Hippocampal formation (tissue), 2 donors: ENCODE measurements at regions not wholly inside any gene's neighbourhood (a gene's known extent, or its start where the extent isn't known, plus 50 kb on each side); places are given as distances from the start of the nearest gene placed in this dataset.
"Not testable (repeated sequence)": the region's sequence is repeated elsewhere in the genome, so short reads cannot be mapped to it uniquely, and the experiment has no call there.

Source experiments
- DNase-seq, 2 donors: peaks; one replicate each; lab custom pipeline; 2025; lab: John Stamatoyannopoulos, UW

DNA sequence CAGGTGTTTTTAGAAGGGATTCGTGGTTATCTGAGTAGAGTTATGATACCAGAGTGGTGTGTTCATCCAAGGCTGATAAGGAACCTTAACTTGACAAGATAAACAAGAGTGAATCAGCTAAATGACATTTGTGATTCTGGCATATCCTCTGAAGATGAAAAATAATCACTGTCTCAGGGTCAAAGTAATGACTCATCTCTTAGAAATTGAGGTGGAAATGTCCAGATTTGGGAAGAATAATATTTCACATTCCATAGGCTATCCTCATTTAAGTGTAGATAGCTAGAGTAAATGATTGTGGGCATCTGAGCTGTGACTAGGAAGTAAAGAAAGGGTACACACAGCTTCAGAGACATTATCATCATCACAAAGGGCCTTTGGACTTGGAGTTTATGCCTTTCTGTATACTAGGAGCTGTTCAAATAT is 255.7 kb downstream of the GJA1 start:
- no peak for DNase-seq

DNA sequence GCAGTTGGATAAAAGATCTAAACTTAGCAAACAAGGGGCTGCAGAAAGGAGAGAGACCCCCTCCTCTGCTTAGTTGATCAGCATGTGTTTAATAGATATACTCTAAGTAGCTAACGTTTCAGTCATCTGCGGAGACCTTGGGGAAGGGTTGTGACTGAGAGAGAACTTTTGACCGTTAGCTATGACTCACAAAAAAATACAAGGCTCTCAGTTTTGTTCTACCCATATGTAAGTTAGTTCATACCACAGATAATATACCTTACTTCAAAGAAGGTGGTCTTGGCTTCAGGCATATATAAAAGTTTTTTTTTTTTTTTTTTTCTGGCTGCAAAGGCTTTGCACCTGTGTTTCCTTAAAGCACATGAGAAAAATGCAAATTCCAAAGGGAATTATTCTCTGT is 258.9 kb downstream of the GJA1 start:
- DNase-seq: no peak

GRCh38 chr6:121694801-121695251 is 259.4 kb downstream of the GJA1 start:
- DNase-seq: no peak

- DNase-seq: no peak
These were observed 259.9 kb downstream of the GJA1 start for GRCh38 chr6:121695329-121695728.

DNA sequence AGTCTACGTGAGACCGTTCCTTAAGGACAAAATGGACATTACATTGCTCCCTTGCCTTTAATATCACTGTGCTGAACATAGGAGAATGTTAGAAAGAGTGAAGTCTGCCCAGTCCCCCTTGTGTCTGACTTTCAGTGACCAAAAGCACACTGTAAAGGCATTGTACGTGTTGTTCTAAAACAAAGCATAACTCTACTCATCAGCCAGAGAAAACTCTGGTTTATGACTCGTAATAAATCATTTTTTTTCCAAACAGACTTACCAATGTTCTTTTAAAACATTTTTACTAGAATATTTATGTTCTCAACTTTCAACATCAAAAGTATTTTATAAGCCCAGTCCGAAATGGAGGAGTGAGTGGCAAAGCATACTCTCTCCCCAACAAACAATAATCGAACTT is 262.5 kb downstream of the GJA1 start:
- no peak for DNase-seq

DNA sequence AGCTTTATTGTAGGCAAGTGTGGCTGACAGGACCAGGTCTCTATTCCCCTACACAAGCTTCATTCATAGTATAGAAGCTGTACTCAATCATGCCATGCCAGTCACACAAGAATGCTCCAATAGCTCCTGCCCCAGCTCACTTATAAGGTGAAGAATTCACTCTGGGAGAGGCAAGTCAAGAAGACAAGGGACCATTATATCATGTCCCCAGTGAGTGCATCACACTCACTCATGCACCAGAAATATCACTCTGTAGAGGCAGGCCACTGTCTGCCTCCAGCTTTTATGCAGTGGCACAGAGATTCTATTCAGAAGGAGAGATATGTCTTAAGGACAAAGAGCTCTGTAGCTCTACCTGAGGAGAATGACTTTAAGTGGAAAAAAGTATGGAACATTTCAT is 263.2 kb downstream of the GJA1 start:
- DNase-seq: no peak

- not testable (repeated sequence) for DNase-seq
These were observed 267.7 kb downstream of the GJA1 start for GRCh38 chr6:121703129-121703528.

DNA sequence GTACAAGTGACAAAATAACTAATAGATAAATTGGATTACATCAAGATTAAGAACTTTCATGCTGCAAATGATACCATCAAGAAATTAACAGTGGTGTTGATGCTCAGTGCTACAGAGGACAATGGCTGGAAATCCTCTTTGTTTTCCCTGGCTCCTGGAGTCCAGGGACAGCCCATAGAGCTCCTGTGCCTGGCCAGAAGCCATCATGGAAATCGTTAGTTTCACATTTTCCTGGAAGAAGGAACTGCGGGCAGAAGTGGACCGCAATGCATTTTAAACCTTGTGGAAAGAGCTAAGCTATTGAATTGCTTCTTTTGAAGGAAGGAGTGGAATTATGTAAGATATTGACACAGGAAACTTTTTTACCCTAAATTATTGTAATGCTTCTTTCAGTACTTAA is 276.0 kb downstream of the GJA1 start:
- no peak for DNase-seq

- no peak for DNase-seq
These were observed 282.2 kb downstream of the GJA1 start for GRCh38 chr6:121717686-121718085.

DNA sequence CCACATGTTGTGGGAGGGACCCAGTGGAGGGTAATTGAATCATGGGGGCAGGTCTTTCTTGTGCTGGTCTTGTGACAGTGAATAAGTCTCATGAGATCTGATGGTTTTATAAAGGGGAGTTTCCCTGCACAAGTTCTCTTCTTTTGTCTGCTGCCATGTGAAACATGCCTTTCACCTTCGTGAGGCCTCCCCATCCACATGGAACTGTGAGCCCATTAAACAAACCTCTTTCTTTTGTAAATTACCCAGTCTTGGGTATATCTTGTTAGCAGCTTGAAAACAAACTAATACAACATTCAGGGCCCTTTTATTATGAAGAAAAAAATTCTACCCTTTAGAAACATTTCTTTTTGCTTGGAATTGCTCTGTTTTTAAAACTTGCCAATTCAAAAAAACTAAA is 285.4 kb downstream of the GJA1 start:
- DNase-seq: not testable (repeated sequence)

DNA sequence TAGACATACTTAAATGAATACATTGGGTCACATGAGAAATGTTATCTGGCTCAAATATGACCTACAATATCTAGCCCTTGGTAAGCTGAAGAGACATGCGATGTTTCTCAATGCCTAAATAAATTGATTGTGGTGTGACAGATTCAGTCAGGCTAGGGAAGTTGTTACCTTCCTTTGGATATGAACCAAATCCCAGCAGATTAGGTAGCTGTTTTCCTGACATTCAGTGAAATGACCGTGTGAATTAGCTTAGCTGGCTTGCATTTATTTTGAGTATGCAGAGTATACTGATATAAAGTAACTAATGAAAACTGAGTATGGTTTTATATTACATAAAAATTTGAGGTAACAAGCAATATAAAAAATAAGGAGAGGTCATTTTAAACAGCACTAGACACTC is 288.2 kb downstream of the GJA1 start:
- no peak for DNase-seq

DNA sequence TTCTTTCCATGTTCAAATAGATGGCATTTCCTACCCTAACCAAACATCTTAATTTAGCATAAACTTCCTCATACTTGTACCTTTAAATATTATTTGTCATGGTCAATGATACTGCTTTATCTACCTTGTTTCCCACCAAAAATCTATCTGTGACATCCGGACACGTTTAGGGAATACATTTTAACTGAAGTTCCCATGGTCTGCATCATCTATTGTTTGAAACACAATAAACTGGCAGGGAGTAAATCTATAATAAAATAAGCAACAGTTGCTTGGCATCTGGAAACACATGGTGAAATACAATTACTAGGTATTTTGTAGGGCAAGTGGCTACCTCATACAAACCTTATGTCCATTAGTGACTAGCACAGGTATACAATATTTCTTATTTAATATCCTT is 289.1 kb downstream of the GJA1 start:
- no peak for DNase-seq

GRCh38 chr6:121726596-121726995 is 291.1 kb downstream of the GJA1 start:
- DNase-seq: no peak

DNA sequence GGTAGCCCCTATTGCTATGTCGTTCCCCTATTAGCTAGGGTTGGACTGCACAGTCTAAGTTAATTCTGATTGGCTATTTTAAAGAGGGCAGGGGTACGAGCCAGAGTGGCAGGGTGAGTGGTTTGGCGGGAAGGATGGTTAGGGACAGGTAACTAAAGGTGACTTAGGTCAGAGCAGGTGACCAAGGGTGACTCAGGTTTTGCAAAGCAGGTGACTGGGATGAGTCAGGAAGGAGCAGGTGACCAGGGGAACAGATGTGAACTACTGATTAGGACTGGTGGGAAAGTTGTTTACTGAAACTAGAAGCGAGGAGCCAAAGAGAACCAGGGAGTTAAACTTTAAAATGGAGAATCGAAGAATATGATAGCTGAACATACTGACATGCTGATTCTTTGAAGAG is 295.2 kb downstream of the GJA1 start:
- DNase-seq: no peak

DNA sequence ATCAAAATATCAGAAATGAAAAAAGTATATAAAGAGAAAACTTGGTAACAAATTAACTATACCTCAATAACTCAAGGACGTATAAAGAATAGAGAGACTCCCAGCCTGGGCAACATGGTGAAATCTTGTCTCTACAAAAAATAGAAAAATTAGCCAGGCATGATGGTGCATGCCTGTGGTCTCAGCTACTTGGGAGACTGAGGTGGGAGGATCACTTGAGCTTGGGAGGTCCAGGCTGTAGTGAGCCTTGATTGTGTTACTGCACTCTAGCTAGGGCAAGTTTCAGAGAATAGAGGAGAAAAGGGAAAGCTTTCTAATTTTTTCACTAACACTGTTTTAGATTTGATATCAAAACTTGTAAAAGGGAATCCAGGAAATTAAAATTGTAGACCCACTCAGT is 295.9 kb downstream of the GJA1 start:
- DNase-seq: no peak

- no peak for DNase-seq
These were observed 297.2 kb downstream of the GJA1 start for GRCh38 chr6:121732641-121733040.

DNA sequence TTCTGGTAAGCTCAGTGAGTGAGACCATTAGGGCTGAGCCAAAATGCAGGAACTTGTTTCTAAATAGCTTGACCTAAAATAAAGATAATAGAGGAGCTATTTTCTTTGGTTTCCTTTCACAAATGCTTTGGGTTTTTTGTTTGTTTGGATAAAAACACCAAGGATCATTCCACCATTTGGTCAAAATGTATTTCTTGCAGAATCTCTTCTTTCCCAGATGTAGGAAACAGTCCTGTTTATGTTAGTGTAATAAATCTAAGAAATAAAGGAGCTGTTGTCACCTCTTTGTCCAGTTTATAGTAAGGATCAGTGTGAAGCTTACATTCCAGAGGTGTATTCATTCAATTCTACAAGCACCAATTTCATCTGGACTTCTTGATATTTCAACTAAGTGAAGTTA is 297.8 kb downstream of the GJA1 start:
- no peak for DNase-seq

DNA sequence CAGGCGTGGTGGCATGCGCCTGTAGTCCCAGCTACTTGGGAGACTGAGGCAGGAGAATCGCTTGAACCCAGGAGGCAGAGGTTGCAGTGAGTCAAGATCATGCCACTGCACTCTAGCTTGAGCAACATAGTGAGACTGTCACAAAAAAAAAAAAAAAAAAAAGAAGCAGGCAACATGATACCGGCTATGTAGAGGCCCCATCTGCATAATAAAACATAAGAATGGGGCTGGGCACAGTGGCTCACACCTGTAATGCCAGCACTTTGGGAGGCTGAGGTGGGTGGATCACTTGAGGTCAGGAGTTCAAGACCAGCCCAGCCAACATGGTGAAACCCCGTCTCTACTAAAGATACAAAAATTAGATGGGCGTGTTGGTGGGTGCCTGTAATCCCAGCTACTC is 304.7 kb downstream of the GJA1 start:
- DNase-seq: not testable (repeated sequence)

DNA sequence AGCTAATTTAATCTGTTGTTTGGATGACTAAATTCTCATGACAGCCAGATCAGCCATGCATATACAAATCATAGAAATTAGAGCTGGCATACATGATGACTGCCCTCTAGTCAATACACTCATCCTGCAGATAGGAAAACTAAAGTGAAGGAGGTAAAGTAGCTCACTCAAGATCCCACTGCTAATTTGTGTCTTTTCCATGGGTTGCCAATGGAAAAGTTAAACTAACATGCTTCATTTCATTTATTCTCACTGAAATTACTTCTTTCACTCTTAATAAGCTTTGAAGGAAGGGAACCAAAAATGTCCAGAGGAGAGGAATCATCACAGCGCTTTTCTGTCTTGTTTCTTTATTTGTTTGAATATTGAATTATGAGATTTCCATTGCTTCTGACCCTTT is 308.2 kb downstream of the GJA1 start:
- DNase-seq: no peak

GRCh38 chr6:121748376-121748775 is 312.9 kb downstream of the GJA1 start:
- no peak for DNase-seq

DNA sequence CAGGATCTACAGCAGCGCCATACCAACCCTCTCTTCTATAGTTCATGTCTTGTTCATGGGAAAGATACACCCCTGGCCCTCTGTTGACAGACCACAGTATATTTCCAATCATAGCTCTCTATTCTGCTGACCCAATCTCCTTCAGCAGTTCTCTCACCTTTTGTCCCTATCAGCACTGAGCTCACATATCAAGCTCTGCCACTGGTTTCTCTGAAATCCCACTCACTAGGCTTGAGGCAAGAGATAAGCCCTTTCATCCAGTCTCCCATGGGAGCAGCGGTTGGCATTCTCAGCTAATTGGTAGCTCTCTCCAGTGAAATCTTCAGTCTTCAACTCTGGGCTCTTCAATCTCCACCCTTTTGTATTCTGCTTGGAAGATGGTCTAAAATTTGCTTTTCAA is 313.4 kb downstream of the GJA1 start:
- DNase-seq: no peak

- DNase-seq: no peak
These were observed 320.0 kb downstream of the GJA1 start for GRCh38 chr6:121755485-121755884.

- no peak for DNase-seq
These were observed 321.2 kb downstream of the GJA1 start for GRCh38 chr6:121756666-121757065.

- no peak for DNase-seq
These were observed 323.9 kb downstream of the GJA1 start for GRCh38 chr6:121759370-121759769.

- DNase-seq: no peak
These were observed 324.7 kb downstream of the GJA1 start for GRCh38 chr6:121760191-121760590.
